Rectal smooth muscle tissue (tissue), 1 donor: ENCODE measurements at regions not wholly inside any gene's neighbourhood (a gene's known extent, or its start where the extent isn't known, plus 50 kb on each side); places are given as distances from the start of the nearest gene placed in this dataset.
"Not testable (repeated sequence)": the region's sequence is repeated elsewhere in the genome, so short reads cannot be mapped to it uniquely, and the experiment has no call there.

ENCODE experiments used
- H3K27ac ChIP-seq: one replicate; pipeline ENCODE4 v1.7.0; 2013; ENCODE audit warnings: low read depth, low read length, inconsistent platforms
- H3K27me3 ChIP-seq: one replicate; pipeline ENCODE4 v1.7.0; 2013; ENCODE audit warnings: low read length; ENCODE audit not compliant: control insufficient read depth, insufficient read depth
- H3K36me3 ChIP-seq: one replicate; pipeline ENCODE4 v1.7.0; 2013; ENCODE audit warnings: low read length; ENCODE audit not compliant: control insufficient read depth, insufficient read depth
- H3K4me1 ChIP-seq: one replicate; pipeline ENCODE4 v1.7.0; 2013; ENCODE audit warnings: low read length; ENCODE audit not compliant: control insufficient read depth, insufficient read depth
- H3K4me3 ChIP-seq: one replicate; pipeline ENCODE4 v1.7.0; 2013; ENCODE audit warnings: low read length
- H3K9ac ChIP-seq: one replicate; pipeline ENCODE4 v1.7.0; 2013; ENCODE audit warnings: low read length

GRCh38 chr14:45810152-45810872 is 557.3 kb upstream of the MIS18BP1 start:
- Histone ChIP-seq H3K9ac (no peak overlapping the region), H3K27ac (peak overlapping the region; percentile 19), H3K4me3 (no peak overlapping the region), H3K36me3 (no peaks in the 10 kb centered on the region), H3K27me3 (no peaks in the 10 kb centered on the region), H3K4me1 (peaks cover 2% of the 10 kb centered on the region)

GRCh38 chr14:45807178-45807899 is 554.3 kb upstream of the MIS18BP1 start:
- H3K27me3 ChIP-seq = no peaks in the 10 kb centered on the region
- no peak overlapping the region for H3K4me3 ChIP-seq
- H3K9ac ChIP-seq = no peak overlapping the region
- H3K27ac ChIP-seq = no peak overlapping the region
- H3K4me1 ChIP-seq = peaks cover 2% of the 10 kb centered on the region
- no peaks in the 10 kb centered on the region for H3K36me3 ChIP-seq

GRCh38 chr14:45799511-45799910 is 546.5 kb upstream of the MIS18BP1 start:
- Histone ChIP-seq H3K4me3 (no peak overlapping the region), H3K4me1 (no peaks in the 10 kb centered on the region), H3K27me3 (no peaks in the 10 kb centered on the region), H3K9ac (no peak overlapping the region), H3K27ac (no peak overlapping the region), H3K36me3 (no peaks in the 10 kb centered on the region)

- no peak overlapping the region for H3K9ac ChIP-seq
- no peak overlapping the region for H3K4me3 ChIP-seq
- no peaks in the 10 kb centered on the region for H3K4me1 ChIP-seq
- no peak overlapping the region for H3K27ac ChIP-seq
- no peaks in the 10 kb centered on the region for H3K36me3 ChIP-seq
- H3K27me3 ChIP-seq = no peaks in the 10 kb centered on the region
These were observed 545.7 kb upstream of the MIS18BP1 start for GRCh38 chr14:45798659-45799058.

DNA sequence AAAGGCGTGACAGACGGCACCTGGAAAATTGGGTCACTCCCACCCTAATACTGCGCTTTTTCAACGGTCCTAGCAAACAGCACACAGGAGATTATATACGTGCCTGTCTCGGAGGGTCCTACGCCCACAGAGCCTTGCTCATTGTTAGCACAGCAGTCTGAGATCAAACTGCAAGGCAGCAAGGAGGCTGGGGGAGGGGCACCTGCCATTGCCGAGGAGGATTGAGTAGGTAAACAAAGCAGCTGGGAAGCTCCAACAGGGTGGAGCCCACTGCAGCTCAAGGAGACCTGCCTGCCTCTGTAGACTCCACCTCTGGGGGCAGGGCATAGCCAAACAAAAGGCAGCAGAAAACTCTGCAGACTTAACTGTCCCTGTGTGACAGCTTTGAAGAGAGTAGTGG is 543.0 kb upstream of the MIS18BP1 start:
- not testable (repeated sequence) for H3K4me1 ChIP-seq, H3K9ac ChIP-seq, H3K36me3 ChIP-seq, H3K27me3 ChIP-seq, H3K4me3 ChIP-seq, H3K27ac ChIP-seq

GRCh38 chr14:45793081-45793480 is 540.1 kb upstream of the MIS18BP1 start:
- Histone ChIP-seq H3K27me3 (no peaks in the 10 kb centered on the region), H3K27ac (no peak overlapping the region), H3K4me3 (no peak overlapping the region), H3K9ac (no peak overlapping the region), H3K4me1 (no peaks in the 10 kb centered on the region), H3K36me3 (no peaks in the 10 kb centered on the region)

- H3K9ac ChIP-seq = no peak overlapping the region
- H3K4me3 ChIP-seq = no peak overlapping the region
- H3K27me3 ChIP-seq = no peaks in the 10 kb centered on the region
- H3K36me3 ChIP-seq = no peaks in the 10 kb centered on the region
- H3K27ac ChIP-seq = no peak overlapping the region
- no peaks in the 10 kb centered on the region for H3K4me1 ChIP-seq
These were observed 537.3 kb upstream of the MIS18BP1 start for GRCh38 chr14:45790293-45790692.

GRCh38 chr14:45787167-45787566 is 534.2 kb upstream of the MIS18BP1 start:
- no peak overlapping the region for H3K27ac ChIP-seq
- H3K4me1 ChIP-seq = no peaks in the 10 kb centered on the region
- no peak overlapping the region for H3K4me3 ChIP-seq
- H3K27me3 ChIP-seq = no peaks in the 10 kb centered on the region
- H3K36me3 ChIP-seq = no peaks in the 10 kb centered on the region
- H3K9ac ChIP-seq = no peak overlapping the region

DNA sequence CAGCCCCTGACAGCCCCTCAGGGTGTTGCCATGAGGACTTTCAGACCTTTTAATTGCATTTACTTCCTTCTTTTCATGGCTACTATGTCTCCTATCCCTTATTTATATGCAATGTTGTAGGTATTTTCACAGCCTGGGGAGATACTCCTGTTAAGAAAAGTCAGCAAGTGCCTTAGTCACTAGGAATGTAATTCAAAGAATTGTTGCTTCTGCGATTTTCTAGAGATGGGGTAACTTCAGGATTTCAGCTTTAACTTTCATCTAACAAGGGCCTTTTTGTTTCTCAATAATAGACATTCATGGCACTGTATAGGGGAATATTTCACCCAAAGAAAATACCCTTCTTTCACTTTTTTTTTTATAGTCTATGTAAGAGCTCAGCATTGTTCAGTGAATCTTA is 533.3 kb upstream of the MIS18BP1 start:
- H3K9ac ChIP-seq = no peak overlapping the region
- H3K27ac ChIP-seq = no peak overlapping the region
- H3K4me3 ChIP-seq = no peak overlapping the region

DNA sequence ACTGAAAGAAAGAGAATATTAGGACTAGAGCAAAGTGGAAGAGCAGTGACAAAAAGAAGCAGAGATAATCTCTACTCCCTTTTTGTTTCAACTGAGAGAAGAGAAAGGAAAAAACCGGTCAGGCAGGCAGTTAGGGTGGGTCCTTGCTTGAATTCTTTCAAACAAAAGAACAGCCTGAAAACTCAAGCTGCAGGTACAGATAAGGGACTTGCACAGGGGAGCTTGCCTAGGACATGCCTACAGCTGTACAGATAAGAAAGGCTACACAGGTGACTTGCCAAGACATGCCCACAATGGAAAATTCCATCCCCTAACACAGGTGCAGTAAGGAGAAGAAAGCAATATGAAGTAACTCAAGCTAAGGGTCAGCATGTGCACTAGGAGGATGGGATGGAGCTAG is 532.2 kb upstream of the MIS18BP1 start:
- Histone ChIP-seq H3K4me1 (no peaks in the 10 kb centered on the region), H3K4me3 (no peak overlapping the region), H3K36me3 (no peaks in the 10 kb centered on the region), H3K27ac (no peak overlapping the region), H3K27me3 (no peaks in the 10 kb centered on the region), H3K9ac (no peak overlapping the region)

More for the DNA sequence above, 533.3 kb upstream of the MIS18BP1 start:
- Histone ChIP-seq H3K4me1 (no peaks in the 10 kb centered on the region), H3K27me3 (no peaks in the 10 kb centered on the region), H3K36me3 (no peaks in the 10 kb centered on the region)

DNA sequence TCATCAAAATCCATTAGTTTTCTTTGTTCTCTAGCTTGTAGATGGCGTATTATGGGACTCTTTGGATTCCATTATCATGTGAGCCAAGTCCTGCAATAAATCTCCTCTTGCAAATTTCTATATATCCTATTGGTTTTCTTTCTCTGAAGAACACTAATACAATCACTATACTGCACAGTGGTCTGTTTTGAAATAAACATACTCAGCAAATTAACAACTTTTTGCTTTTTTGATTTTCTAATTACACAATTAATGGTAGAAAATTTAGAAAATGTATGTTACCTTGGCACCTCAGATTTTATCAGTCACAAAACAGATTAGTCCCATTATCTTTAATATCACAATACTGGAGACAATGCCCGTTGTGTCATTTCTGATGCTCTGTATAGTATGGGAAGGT is 513.2 kb upstream of the MIS18BP1 start:
- Histone ChIP-seq H3K27ac (no peak overlapping the region), H3K27me3 (no peaks in the 10 kb centered on the region), H3K4me1 (peaks cover 5% of the 10 kb centered on the region), H3K9ac (no peak overlapping the region), H3K4me3 (no peak overlapping the region), H3K36me3 (no peaks in the 10 kb centered on the region)

DNA sequence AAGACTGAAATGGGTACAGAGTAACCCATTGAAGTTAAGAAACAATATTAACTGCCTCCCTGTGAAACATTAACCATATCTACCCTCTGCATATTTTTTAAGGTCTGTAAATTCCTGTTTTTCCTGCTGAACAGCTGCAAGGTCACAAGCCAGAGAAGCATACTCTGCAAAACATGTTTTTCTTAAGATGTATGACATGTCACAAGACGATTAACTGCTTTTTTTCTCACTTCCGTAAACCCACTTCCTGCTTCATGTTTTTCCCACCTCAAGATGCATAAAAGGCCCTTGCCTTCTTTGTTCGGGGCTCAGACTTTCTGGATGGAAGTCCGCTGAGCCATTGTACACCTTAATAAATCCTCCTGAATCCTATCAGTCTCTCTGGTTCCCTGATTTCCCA is 504.7 kb upstream of the MIS18BP1 start:
- Histone ChIP-seq H3K27ac (no peak overlapping the region), H3K27me3 (no peaks in the 10 kb centered on the region), H3K4me3 (no peak overlapping the region), H3K36me3 (no peaks in the 10 kb centered on the region), H3K4me1 (no peaks in the 10 kb centered on the region), H3K9ac (no peak overlapping the region)

GRCh38 chr14:45756412-45756811 is 503.4 kb upstream of the MIS18BP1 start:
- H3K36me3 ChIP-seq, H3K4me1 ChIP-seq, H3K9ac ChIP-seq, H3K27ac ChIP-seq, H3K4me3 ChIP-seq, H3K27me3 ChIP-seq: not testable (repeated sequence)
